GM21381 (cell line): ENCODE measurements at regions not wholly inside any gene's neighbourhood (a gene's known extent, or its start where the extent isn't known, plus 50 kb on each side); places are given as distances from the start of the nearest gene placed in this dataset.
A peak's percentile ranks its signal among the peaks of the same experiment; 100 is the strongest.
"Not testable (repeated sequence)": the region's sequence is repeated elsewhere in the genome, so short reads cannot be mapped to it uniquely, and the experiment has no call there.

Source experiments
- ATAC-seq: cut with Tn5 transposase; IDR thresholded peaks from one replicate; pipeline ENCODE4 v1.9.1; 2021; ENCODE audit warnings: mild to moderate bottlenecking, moderate library complexity; ENCODE audit not compliant: unreplicated experiment

DNA sequence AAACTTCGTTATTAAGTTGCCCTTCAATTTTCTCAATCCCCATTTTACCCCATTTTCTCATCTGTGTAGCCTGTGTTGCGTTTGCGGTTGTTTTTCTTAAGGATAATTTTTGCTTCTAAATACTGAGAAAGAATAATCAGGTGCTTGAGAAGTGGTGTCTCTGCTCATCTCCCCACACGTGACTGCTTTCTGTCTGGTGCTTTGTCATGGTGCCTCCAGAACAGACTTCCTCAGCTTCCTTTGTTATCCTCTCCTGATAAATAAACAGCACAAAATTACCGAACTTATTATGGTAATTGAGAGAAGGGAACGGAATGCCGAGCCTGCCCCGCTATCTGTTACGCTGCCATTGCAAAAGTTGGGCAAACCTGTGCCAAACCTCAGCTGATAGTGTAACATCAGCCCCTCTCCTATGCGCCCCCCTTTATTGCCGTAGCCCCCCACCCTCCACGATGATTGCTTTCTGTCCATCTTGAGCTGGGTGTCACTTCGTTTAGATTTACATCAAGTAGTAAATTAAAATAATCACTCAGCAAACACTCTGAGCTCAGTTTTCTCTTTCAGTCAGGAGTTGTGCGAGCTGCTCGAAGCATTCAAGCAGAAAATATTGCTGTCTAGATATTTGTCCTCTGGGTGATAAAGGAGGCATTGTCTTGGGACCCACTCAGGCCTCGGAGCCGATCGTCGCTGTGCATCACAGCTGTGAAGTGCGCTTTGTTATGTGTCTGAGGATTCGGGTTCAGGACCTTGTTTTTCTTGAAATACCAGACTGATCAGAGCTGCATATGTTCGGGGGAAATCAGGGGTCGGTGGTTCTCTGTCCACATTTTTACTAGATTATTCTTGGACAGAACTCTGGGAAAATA lies 1008.5 kb upstream of the FANCL start:
- ATAC-seq, result no peak

DNA sequence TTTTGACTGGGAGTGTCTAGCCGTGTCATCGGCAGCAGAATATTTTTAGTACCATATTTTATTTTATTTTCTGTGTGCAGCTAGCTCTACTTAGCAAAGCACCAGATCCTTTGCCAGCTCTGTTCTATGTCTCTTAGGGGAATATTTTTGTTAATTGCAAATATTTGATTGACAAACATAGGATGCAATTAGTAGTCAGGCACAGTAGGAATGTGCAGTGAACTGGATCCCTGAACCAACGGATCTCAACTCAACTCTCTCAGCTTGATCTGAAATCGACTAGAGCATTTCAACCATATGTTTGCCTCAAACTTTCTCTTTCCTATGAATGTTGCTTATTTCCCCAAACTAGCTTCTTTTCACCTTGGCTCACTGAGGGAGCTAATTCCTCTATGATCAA lies 998.0 kb upstream of the FANCL start:
- ATAC-seq, result no peak

DNA sequence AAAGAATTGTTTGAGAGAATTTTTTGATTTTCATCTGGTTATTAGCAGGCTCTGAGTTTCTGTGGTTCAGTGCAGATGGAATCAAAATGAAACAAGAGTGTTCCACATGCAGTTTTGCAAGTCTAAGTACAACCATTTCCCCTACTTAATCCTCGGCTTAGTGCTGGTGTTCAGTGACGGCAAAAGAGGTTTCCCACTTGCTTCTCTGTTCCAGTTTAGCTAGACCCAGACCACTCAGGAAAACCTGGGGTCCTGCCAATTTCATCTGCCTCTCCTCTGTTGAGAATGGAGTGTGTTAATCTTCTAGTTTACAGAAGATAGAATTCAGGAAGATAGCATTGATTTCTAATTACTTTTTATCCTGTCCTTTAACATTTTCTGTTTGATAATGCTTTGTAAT lies 996.2 kb upstream of the FANCL start:
- ATAC-seq, result no peak

DNA sequence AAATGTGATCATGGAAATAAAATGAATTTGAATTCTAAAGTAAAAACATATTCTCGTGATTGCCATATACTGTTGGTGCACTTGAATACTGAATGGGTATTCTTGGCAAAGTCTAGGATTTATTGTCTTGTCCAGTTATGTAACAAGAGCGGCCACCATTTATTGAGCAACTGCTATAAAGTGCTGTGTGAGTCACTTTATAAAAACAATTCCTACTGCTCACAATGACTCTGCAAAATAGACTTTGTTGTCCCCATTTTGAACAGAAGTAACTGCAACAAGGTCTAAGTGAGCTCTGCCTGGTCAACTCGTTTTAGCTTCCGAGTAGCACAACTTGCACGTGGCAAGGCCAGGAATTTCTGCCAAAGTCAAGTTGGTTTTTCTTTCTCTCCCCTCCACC lies 995.6 kb upstream of the FANCL start:
- ATAC-seq, result no peak

DNA sequence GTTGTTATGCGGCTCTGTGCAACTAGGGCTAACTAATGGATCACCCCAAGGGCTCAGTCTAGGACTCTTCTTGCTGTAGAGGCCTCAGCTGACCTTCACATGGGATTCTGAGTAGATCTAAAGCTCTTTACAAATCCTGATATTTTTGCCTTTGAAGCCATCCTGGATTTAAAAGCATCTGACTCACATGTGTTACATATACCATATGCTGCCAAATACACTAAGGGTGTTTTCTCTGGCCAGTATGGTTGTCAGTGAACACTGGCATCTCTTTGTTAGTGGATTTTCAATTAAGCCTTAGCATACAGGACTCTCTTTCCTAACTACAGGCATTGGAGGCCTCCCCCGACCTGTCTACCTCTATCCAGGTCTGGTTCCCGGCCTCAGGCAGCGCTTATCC lies 992.8 kb upstream of the FANCL start:
- ATAC-seq, result no peak

DNA sequence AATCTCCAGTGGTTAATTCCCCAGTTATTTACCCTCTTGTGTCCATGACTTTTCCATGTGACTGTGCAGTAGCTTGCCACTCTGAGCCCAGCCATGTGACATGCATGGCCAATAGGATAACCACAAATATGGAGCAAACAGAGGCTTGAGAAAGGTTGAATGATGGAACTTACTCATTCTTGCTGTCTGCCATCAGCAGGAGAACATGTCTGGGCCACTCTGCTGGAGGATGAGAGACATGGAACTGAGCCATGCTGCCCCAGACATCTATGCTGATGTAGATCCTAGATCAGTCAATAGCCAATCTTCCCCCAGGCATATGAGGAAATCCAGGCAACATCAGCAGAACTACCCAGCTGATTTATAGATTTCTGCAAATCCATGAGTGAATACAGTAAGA lies 992.3 kb upstream of the FANCL start:
- ATAC-seq, result no peak

DNA sequence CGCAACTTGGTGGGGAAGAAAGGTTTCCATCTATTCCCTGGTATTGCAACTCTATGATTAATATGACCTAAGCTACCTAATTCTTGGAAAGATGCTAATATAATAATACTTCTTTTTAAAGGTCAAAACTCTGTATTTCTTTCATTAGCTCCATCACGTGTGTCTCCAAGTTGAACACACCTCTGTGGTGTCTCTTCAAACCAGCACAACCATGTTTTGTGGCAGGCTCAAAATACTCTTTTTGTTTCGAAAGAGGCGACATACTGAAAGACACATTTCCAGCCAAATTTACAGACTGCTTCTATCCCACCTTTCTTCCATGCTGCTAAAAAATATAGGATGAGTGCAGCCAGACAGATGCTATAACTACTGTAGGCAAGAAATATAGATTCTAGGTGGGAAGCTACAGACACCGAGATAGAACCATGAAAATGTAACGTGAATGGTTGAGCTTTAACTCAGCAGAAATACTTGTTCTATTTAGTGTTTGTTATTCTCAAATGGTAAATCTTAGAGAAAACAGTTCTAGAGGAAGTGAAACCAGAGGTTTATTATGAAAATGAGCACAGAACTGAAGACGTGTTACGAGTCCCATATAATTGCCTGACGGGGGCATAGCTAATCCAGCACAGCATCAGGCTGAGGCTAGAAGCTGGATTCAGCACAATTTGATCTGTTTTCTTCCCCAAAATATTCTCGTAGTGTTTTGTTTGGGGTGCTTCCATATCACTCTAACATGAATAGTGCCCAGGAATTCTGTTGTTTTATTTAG lies 991.5 kb upstream of the FANCL start:
- ATAC-seq, result peak; percentile 91

DNA sequence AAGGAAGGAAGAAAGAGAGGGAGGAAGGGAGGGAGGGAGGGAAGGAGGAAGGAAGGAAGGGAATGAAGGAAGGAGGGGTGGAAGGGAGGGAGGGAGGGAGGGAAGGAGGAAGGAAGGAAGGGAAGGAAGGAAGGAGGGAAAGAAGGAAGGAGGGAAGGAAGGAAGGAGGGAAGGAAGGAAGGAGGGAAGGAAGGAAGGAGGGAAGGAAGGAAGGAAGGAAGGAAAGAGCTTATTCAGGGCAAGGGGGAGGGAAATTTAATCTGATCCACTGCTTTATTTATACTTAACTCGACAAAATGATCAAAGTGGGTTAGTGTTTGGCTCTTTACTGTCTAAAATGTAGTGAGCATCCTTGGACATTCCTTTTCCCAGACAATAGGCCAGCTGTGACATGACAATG lies 985.2 kb upstream of the FANCL start:
- ATAC-seq, result not testable (repeated sequence)

DNA sequence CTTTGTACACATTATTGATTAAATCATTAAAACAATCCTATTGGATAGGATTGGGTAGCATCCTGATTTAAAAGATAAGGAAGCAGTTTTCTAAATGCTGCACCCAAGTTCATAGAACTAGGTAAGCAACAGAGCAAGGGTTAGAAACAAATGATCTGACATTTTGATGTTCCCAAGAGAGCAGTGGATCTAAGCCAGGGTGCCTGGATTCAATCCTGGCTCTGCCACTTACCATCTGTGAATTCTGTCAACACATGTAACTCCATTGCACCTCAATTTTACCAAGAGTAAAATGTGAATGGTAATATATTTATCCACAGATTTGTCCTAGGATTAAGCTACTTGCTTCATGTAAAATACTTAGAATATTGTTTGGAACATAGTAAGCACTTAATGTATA lies 982.6 kb upstream of the FANCL start:
- no peak for ATAC-seq

DNA sequence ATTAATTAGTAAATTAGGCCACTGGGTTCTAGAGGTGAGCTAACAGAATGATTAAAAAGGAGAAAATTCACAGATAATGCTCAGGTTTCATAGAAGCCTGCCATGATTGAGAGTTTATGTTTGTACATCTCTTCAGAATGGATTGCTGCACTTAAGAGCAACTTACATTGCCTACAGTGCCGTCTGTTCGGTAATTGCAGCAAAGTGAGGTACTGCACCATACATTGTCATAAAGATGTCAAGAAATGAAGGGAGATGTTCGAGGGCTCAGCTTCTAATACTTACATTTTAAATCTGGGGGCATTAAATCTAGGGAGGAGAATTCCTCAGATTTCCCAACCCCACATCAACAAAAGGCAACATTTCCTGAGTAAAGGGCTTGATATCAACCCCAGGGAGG lies 976.2 kb upstream of the FANCL start:
- ATAC-seq, result no peak

DNA sequence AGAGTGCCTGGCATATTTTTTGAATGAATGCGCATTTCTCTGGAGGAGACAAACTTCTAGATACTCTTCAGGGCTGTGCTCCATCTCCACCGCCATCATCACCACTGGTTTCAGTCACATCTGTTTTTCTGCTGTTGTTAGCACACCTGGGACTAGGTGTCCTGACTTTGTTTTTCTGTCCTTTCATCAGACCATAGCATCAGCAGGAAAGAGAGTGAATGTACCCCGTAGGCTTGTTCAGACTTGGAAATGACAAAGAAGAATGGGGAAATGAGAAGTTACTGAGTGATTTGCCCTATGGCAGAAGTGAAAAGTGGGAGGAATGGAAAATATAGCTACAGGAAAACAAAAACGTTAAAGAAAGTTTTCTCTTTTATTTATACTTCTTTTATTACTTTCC lies 965.2 kb upstream of the FANCL start:
- ATAC-seq, result no peak

DNA sequence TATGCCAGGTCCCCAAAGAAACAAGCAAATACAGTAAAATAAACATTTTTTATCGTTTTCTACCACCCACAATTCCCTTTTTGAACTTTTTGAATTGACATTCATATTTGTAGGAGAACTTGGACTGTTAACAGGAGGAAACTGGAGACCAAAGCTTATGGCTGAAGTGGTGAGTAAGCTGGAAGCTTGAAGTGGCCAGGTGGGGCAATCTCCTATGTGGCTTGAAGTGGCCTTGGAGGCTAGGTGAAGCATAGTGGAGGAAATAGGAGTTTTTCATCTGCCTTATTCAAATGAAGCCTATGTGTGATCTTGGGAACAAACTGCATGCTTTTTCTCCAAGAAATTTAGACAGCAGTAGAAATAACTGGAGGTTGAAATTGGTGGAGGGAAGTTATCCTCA lies 962.9 kb upstream of the FANCL start:
- no peak for ATAC-seq

DNA sequence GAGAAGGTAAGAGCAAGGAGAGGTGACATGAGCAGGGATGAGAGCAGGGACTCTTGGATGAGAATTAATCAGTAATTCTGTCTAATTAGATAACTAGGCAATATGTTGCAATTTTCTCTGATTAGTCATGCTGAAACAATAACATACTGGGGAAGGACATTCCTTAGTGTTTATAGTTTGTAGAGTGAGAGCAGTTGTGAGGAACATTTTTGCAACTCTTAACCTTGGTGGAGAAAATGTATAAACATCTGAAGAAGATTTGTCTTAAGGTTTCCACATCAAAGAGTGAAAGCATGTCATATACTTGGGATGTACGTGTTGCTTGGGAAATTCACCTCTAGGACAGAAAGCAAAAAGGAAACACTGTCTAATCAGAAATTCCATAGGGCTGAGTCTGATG lies 955.4 kb upstream of the FANCL start:
- no peak for ATAC-seq

DNA sequence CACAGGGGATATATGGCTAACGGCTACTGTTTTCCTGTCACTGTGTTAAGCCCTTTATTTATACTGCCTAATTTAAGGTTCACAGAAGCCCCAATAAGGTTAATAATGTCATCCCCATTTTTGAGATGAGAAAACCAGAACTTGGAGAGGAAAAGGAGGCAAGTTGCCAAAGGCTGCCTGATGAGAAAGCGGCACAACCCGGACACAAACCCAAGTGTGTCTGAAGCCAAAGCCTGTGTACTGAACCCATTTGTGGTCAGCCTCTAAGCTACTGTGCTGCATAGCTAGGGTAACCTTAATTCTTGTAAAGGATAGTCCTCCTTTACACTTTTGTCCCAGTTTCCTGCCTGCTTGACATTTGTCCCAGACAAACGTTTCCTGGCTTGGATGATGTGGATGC lies 954.7 kb upstream of the FANCL start:
- no peak for ATAC-seq

DNA sequence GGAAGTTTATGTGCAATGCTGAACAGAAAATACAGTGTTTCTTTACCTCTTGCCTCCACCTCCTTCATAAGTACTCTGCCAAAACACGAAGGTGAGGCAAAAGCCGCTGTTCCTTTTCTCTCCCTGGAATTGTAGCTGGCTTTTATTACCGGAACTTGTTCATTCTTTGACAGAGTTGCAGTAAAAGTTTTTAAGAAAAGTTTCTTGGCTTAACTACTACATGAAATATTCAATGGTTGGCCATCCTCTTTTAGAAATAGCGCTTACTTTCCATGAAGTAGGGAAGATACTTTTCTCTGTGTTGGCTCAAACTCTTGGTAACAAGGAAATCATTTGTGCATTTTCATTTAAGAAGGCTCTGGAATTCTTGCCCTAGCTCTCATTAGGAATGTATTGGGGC lies 950.7 kb upstream of the FANCL start:
- ATAC-seq, result no peak

DNA sequence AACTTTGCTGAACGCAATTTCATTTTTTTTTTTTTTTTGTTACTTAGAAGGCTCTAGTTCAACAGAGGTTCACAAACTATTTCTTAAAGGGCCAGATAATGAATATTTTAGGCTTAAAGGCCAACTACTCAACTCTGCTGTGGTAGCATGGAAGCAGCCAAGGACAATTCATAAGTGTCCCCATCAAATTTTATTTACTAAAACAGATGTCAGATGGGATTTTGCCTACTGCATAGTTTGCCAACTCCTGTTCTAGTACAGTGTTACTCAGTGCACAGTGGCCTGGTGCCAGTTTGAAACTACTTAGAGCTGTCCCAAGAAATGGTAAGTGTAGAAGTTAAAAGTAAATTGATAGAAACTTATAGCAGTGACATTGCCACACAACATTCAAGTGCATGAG lies 949.4 kb upstream of the FANCL start:
- ATAC-seq, result no peak

DNA sequence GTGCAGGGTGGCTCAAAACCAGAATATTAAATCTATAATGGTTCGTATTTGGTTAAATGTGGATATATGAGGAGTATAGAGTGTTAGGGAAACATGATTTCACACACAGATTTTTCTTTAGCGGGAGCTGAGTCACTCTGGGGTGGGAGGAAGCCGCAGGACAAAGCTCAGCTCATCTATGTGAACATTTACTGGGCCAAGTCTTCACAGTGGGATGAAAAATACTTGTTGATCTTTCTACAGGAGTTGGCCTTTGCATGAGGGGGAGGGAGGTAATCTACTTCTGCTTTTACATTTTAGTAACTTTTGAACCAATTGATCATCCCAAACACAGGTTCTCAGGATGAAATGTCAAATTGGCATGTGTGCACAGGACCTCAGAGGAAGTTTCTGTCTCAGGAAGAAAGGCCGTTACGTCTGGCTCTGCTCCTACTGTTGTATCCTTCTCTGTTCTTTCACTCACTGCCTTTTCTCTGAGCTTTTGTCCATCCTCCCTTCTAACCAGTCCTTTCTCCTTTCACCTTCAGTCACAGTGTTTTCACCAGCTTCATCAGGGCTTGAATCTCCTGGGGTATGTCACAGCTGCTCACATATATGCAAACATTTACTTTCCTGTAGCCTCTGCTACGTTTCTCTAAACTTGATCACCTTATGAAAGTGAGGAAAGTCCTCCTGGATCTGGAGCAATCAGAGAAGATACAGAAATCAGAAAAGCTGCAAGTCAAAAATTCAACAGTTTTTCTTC lies 943.3 kb upstream of the FANCL start:
- no peak for ATAC-seq

DNA sequence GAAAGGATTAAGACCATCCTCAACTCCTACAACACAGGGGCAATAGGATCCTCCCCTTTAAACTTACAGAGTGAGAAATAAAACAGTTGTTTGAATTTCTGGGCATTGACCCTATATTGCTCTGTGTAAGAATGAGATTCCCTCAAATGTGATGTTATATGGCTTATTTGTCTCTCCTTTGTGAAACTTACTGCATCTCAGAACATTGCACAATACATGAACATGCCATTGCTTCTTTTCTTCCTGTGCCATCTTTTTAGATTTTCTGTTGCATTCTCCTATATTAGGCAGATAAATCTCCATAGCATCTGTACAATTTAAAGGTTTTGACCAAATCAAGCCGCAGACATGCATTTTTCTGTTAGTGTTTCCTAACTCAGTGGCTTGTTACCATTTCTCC lies 941.9 kb upstream of the FANCL start:
- ATAC-seq, result no peak

DNA sequence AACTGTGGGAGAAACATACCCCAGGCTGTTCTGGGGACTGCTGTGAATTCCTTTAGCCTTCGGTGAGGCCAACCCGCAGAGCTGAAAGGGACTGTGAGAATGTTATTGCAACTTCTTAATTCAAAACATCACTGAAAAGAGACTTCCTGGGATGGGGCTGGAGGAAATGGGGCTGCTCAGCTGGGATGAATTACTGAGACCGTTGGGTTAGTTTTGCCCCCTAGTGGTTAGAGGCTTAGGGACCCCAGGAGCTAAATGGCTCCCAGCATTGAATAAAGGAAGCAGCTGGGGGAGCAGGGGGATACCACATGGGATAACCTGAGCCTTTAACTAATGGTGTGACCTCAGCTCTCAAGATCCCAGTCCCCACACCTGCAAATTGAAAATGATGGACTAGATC lies 941.1 kb upstream of the FANCL start:
- no peak for ATAC-seq

DNA sequence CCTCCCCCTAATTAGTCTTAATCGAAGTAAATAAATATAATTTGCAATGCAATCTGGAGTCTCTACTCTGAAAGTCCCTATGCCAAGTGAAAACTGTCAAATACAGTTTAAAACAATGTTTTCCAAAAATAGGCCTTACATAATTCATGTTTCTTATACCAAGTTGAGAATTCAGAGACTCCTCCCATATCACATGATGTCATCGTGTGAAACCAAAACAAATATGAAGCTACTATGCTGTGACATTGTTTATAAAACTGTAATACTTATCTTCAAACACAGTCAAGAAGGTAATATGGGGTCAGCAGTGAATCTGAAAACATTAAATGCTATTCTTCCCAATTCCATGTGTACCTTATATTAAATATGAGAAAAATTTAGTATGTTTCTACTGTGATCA lies 940.2 kb upstream of the FANCL start:
- ATAC-seq, result no peak

DNA sequence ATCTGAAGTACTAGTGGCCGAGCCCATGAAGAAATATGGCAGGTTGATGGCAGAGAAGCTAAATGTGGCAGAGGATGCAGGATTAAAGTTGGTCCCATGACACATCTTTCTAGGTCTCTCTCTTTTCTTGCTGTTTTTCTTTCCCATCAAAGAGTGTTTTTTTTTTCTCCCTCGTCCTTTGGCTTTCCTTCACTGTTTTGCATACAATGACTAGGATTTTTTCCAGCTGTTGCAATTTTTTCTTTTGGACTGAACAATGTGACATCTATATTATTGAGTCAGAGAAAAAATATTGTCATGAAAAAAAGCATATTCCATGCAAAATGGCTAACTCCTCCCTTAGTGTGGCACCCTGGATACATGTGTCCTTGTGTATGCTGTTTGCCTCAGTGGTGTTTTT lies 939.5 kb upstream of the FANCL start:
- ATAC-seq, result no peak

DNA sequence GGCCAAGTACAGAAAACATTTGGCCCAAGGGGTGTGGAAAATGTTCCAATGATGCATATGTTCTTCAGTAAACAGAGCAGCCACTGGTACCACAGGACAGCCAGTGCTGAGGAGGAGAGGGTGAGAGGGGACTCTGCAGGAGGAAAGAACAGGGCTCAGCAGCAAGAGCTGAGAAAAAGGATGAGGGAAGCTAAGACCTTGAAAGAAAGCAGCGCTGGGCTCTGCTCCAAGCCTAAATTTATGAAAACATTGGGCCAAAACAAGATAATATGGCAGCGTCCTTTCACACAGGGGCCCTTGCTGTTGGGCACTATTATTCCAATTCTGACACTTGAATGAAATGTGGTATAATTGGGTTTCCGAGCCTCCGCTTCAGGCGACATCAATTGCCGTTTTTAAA lies 939.0 kb upstream of the FANCL start:
- no peak for ATAC-seq
